K562 (cell line): ENCODE measurements at regions not wholly inside any gene's neighbourhood (a gene's known extent, or its start where the extent isn't known, plus 50 kb on each side); places are given as distances from the start of the nearest gene placed in this dataset.

Experiments used
- DNMT1 ChIP-seq: fragments of 450-650 bp; IDR thresholded peaks from 2 replicates; pipeline ENCODE4 v1.6.1; 2016; ENCODE audit warnings: antibody characterized with exemption, mild to moderate bottlenecking
- EP400 ChIP-seq: fragments of 450-650 bp; IDR thresholded peaks from 2 replicates; pipeline ENCODE4 v1.6.1; 2017; ENCODE audit warnings: antibody characterized with exemption, mild to moderate bottlenecking, moderate library complexity
- ETV6 ChIP-seq, 3 experiments: fragments of 150-350 bp in 1 of 3; sonication (generic) in 1 of 3; formaldehyde crosslinking in 1 of 3; IDR thresholded peaks; 2 replicates each; pipeline versions ENCODE4 v1.6.1 to v1.8.0; 2014 to 2022; ENCODE audit warnings: borderline replicate concordance in 2 of 3, low read depth in 2 of 3, antibody characterized with exemption in 1 of 3, low read length in 1 of 3, mild to moderate bottlenecking in 1 of 3, missing genetic modification reagents in 1 of 3
- GATAD2B ChIP-seq: fragments of 450-650 bp; IDR thresholded peaks from 2 replicates; pipeline ENCODE4 v1.6.1; 2017; ENCODE audit warnings: mild to moderate bottlenecking, borderline replicate concordance
- HIVEP1 ChIP-seq: fragments of 250-450 bp; sonication (Bioruptor Pico); IDR thresholded peaks from 2 replicates; pipeline ENCODE4 v1.4.0; 2020; ENCODE audit warnings: mild to moderate bottlenecking
- NFIC ChIP-seq: fragments of 450-650 bp; IDR thresholded peaks from 2 replicates; pipeline ENCODE4 v1.6.1; 2017; ENCODE audit warnings: mild to moderate bottlenecking, inconsistent platforms
- POLR2G ChIP-seq: fragments of 200-400 bp; formaldehyde crosslinking; IDR thresholded peaks from 2 replicates; pipeline ENCODE4 v1.6.1; 2017; ENCODE audit warnings: low read depth, mild to moderate bottlenecking, antibody characterized with exemption, low read length, moderate library complexity
- POLR2H ChIP-seq: IDR thresholded peaks from 2 replicates; pipeline ENCODE4 v1.6.1; 2016; ENCODE audit warnings: missing genetic modification characterization, low read depth, mild to moderate bottlenecking, control low read depth, missing compliant biosample characterization, moderate library complexity
- RBM25 ChIP-seq: fragments of 200-400 bp; formaldehyde crosslinking; IDR thresholded peaks from 2 replicates; pipeline ENCODE4 v1.6.1; 2018; ENCODE audit warnings: low read length, low read depth, moderate library complexity; ENCODE audit not compliant: severe bottlenecking
- SETDB1 ChIP-seq: IDR thresholded peaks from one replicate; pipeline ENCODE4 v1.6.1; 2012; ENCODE audit warnings: low read length, control low read depth, inconsistent platforms
- SMARCC2 ChIP-seq: fragments of 450-650 bp; IDR thresholded peaks from 2 replicates; pipeline ENCODE4 v1.6.1; 2017; ENCODE audit warnings: antibody characterized with exemption, moderate library complexity, mild to moderate bottlenecking, low read depth
- SOX6 ChIP-seq: fragments of 450-650 bp; IDR thresholded peaks from 2 replicates; pipeline ENCODE4 v1.6.1; 2014; ENCODE audit warnings: mild to moderate bottlenecking
- U2AF1 ChIP-seq: fragments of 200-400 bp; formaldehyde crosslinking; optimal IDR thresholded peaks from 2 replicates; pipeline ENCODE3; 2017; ENCODE audit warnings: mild to moderate bottlenecking, low read depth, low read length, moderate library complexity
- ZBTB40 ChIP-seq, 2 experiments: fragments of 450-650 bp in 1 of 2; sonication (generic) in 1 of 2; formaldehyde crosslinking in 1 of 2; IDR thresholded peaks; 2 replicates each; pipeline versions ENCODE4 v1.7.1 to v1.9.0; 2016 to 2022; ENCODE audit warnings: inconsistent platforms in 1 of 2, mild to moderate bottlenecking in 1 of 2, missing genetic modification reagents in 1 of 2
- ZFP91 ChIP-seq: sonication (generic); formaldehyde crosslinking; IDR thresholded peaks from 2 replicates; pipeline ENCODE4 v1.8.0; 2022; ENCODE audit warnings: mild to moderate bottlenecking, missing genetic modification reagents
- TF ChIP-seq, protein P1 (sequence below): sonication (generic); IDR thresholded peaks from 2 replicates; pipeline ENCODE4 v1.6.1; 2016

GRCh38 chr3:178260887-178261565 lies 275.2 kb upstream of the KCNMB2 start (continued):
- TF ChIP-seq ZBTB40 (IDR thresholded peaks at IDR 0.05) (peak; percentile 71), ZBTB40 (CRISPR knock-in tag; IDR thresholded peaks at IDR 0.05) (no peak), SETDB1 (no peak), GATAD2B (peak; percentile 75; the same call in 1 of the 2 replicates), RBM25 (peak; percentile 41), SMARCC2 (peak; percentile 85; the same call in 1 of the 2 replicates), ETV6 (IDR thresholded peaks at IDR 0.05; ENCODE audit: borderline replicate concordance in 1 of 2, low read depth in 2 of 2, low read length in 1 of 2) (no peak), ETV6 (CRISPR knock-in tag; IDR thresholded peaks at IDR 0.05; ENCODE audit: borderline replicate concordance) (no peak), HIVEP1 (CRISPR knock-in tag) (no peak), SOX6 (peak; percentile 85), U2AF1 (no peak), ZFP91 (peak; percentile 68; the same call in 1 of the 2 replicates), EP400 (peak; percentile 53), DNMT1 (no peak), POLR2G (no peak), NFIC (peak; percentile 69), POLR2H (tag) (peak; percentile 44)
- TF ChIP-seq, protein P1, sequence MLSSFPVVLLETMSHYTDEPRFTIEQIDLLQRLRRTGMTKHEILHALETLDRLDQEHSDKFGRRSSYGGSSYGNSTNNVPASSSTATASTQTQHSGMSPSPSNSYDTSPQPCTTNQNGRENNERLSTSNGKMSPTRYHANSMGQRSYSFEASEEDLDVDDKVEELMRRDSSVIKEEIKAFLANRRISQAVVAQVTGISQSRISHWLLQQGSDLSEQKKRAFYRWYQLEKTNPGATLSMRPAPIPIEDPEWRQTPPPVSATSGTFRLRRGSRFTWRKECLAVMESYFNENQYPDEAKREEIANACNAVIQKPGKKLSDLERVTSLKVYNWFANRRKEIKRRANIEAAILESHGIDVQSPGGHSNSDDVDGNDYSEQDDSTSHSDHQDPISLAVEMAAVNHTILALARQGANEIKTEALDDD = peak; percentile 87
